Right lobe of liver (tissue), 4 donors: ENCODE measurements at regions not wholly inside any gene's neighbourhood (a gene's known extent, or its start where the extent isn't known, plus 50 kb on each side); places are given as distances from the start of the nearest gene placed in this dataset.
"Not testable (repeated sequence)": the region's sequence is repeated elsewhere in the genome, so short reads cannot be mapped to it uniquely, and the experiment has no call there.

Source experiments
- CTCF ChIP-seq, 4 donors: fragments of 200-600 bp in 3 of 4; fragments of 450-650 bp in 1 of 4; IDR thresholded peaks; one replicate each; pipeline versions ENCODE4 v1.5.1 to v1.8.0; 2016 to 2022; ENCODE audit warnings: antibody characterized with exemption in 4 of 4, mild to moderate bottlenecking in 2 of 4
- POLR2A ChIP-seq: fragments of 450-650 bp; IDR thresholded peaks from one replicate; pipeline ENCODE4 v1.6.1; 2017; ENCODE audit warnings: antibody characterized with exemption, mild to moderate bottlenecking
- donor health status: DM: no; HTN: no; CAD: no.
- donor health status: DM: no; HTN: no; CAD: no.
- donor health status: DM: no; HTN: yes; CAD: no.

- not testable (repeated sequence) for TF ChIP-seq CTCF (IDR thresholded peaks at IDR 0.05); POLR2A
Observed at GRCh38 chr15:20235728-20236127, 305.9 kb downstream of the GOLGA6L6 start.
